ENCODE measurements at regions not wholly inside any gene's neighbourhood (a gene's known extent, or its start where the extent isn't known, plus 50 kb on each side); places are given as distances from the start of the nearest gene placed in this dataset.

DNA sequence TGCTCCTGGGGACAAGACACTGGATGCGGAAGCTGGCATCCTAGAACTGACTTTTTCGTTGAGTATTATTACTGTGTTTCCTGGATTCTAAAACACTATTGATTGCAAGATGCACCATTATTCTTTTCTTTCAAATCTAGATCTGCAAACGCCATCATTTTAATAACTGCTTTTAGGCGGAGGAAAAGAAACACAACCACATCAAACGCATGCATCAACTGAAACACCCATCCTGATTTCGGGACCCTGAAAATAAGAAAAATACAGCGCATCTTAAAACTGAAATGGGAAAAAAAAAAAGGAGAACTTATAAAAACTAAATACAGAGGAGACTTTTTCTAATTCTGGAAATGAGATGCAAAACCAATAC lies 103.7 kb upstream of the MAX start:
- TF ChIP-seq, protein P1, sequence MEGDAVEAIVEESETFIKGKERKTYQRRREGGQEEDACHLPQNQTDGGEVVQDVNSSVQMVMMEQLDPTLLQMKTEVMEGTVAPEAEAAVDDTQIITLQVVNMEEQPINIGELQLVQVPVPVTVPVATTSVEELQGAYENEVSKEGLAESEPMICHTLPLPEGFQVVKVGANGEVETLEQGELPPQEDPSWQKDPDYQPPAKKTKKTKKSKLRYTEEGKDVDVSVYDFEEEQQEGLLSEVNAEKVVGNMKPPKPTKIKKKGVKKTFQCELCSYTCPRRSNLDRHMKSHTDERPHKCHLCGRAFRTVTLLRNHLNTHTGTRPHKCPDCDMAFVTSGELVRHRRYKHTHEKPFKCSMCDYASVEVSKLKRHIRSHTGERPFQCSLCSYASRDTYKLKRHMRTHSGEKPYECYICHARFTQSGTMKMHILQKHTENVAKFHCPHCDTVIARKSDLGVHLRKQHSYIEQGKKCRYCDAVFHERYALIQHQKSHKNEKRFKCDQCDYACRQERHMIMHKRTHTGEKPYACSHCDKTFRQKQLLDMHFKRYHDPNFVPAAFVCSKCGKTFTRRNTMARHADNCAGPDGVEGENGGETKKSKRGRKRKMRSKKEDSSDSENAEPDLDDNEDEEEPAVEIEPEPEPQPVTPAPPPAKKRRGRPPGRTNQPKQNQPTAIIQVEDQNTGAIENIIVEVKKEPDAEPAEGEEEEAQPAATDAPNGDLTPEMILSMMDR (IDR thresholded peaks at IDR 0.05; ENCODE audit: low read depth, low read length) = no peak
- no peak overlapping the region for H3K4me3 ChIP-seq (replicated peaks in 1 of 2; ENCODE audit: low read depth in 2 of 2, low read length in 2 of 2)
- no peak for DNase-seq (ENCODE audit: low read depth in 2 of 2)

DNA sequence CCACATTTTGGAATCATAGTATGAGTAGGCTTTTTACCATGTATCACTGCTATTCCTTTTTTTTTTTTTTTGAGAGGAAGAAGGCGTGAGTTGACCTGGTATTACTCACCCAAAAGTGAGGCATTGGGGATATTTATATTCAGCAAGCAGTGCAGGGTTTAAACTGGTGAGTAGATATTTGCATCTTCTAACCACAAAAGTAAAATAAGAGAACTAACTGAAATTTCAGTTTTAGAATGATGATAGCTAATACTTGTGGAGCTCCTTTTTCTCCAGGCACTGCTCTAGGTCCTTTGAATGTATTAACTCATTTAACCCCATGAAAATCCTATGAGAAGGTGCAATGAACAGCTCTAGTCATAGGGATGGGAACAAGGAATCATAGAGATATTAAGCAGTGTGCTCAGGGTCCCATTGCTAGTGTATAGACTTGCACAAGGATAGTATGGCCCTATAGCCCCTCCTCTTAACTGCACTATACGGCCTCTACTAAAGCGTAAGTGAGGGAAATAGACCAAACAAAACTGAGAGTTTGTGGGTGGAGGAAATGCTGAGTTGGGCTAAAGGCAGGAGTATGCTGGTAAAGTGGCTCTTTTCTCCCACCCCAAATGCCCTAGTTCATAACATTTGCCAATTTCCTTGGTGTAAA lies 104.3 kb upstream of the MAX start:
- peak in 1 of 2 donors; percentile 80 for DNase-seq (ENCODE audit: low read depth in 2 of 2)
- TF ChIP-seq, protein P1 (IDR thresholded peaks at IDR 0.05; ENCODE audit: low read depth, low read length) = no peak
- H3K4me3 ChIP-seq (replicated peaks in 1 of 2; ENCODE audit: low read depth in 2 of 2, low read length in 2 of 2) = no peak overlapping the region

DNA sequence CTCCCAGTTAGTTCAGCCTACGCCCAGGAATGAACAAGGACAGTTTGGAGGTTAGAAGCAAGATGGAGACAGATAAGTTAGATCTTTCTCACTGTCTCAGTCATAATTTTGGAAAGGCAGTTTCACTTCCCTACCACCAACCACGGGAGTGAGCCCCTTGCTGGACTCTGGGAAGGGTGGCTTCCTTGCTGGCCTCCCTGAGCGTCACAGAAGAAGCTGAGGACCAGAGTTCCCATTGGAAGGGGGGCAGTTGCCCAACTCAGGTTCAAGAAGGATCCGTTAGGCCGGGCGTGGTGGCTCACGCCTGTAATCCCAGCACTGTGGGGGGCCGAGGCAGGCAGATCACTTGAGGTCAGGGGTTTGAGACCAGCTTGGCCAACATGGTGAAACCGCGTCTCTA lies 106.2 kb upstream of the MAX start:
- DNase-seq (ENCODE audit: low read depth in 2 of 2) = no peak
- H3K4me3 ChIP-seq (replicated peaks in 1 of 2; ENCODE audit: low read depth in 2 of 2, low read length in 2 of 2) = no peak overlapping the region
- TF ChIP-seq, protein P1 (IDR thresholded peaks at IDR 0.05; ENCODE audit: low read depth, low read length) = no peak

DNA sequence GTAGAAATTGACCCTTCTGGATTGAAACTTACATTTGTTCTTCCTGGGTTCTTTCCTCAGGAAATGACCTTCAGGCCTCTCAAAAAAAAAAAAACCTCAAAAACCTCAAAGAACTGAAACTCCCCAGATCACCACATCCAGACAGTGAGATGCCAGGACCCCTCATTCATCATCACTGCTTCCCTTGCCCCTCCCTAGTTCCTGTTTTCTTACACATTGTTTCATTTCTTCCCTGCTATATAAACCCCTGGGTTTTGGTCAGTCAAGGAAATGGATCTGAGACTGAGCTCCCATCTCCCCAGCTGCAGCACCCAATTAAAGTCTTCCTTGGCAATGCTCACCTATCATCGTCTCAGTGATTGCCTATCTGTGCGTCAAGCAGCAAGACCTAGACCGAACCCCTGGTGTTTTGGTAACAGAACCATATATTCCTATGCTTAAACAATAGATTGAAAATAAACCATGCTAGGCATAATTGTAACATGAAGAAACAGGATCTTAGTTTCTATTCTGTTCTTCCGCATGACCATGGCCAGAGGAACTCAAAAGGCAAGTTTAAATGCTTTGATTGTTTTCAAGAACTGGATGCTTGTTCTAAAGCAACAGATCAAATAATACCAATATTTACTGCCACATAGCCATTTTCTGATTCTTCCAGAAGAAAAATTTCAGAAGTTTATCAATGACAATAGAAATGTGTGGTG lies 108.0 kb upstream of the MAX start:
- DNase-seq (ENCODE audit: low read depth in 2 of 2) = peak; percentile 26 to 70
- TF ChIP-seq, protein P1 (IDR thresholded peaks at IDR 0.05; ENCODE audit: low read depth, low read length) = no peak
- no peak overlapping the region for H3K4me3 ChIP-seq (replicated peaks in 1 of 2; ENCODE audit: low read depth in 2 of 2, low read length in 2 of 2)

DNA sequence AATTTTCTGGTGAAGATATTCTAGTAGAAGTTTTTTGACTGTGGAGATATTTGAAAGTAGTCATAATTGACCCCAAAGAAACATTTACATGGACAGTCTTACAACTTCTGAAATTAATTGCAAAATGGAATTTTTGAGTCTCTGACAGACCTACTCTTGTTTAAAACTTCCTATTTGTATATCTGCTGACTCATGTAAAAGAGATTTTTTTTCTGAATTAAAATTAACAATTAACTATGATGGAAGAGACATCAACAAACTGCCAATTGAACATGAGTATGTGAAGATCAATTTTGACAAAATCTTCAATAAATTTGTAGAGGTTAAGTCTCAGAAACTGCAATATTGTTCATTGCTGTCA lies 108.5 kb upstream of the MAX start:
- no peak overlapping the region for H3K4me3 ChIP-seq (replicated peaks in 1 of 2; ENCODE audit: low read depth in 2 of 2, low read length in 2 of 2)
- TF ChIP-seq, protein P1 (IDR thresholded peaks at IDR 0.05; ENCODE audit: low read depth, low read length) = no peak
- peak in 1 of 2 donors; percentile 29 for DNase-seq (ENCODE audit: low read depth in 2 of 2)

DNA sequence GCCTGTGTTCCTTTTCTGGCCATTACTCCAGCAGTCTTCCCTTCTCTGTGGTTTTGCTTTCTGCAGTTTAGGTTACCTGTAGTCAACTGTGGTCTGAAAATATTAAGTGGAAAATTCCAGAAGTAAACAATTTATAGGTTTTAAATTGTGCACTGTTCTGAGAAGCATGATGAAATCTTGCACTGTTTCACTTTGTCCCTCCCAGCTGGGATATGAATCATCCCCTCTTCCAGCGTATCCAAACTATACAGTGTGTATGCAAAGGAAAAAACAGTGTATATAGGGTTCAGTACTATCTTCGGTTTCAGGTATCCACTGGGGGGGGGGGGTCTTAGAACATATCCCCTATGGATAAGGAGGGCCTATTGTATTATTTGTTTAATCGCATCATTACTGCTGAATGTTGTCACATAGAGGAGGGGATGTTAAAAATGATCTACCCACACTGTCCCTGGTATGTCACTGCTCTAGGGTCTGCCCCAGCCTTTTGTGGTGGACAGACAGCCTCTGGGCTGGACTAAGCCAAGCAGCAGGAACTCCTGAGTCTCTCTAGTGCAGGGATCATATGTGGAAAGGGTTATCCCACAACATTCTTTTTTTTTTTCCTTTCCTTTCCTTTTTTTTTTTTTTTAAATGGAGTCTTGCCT lies 109.1 kb upstream of the MAX start:
- DNase-seq (ENCODE audit: low read depth in 2 of 2) = peak; percentile 64 to 81
- H3K4me3 ChIP-seq (replicated peaks in 1 of 2; ENCODE audit: low read depth in 2 of 2, low read length in 2 of 2) = no peak overlapping the region
- TF ChIP-seq, protein P1 (IDR thresholded peaks at IDR 0.05; ENCODE audit: low read depth, low read length) = no peak

Measured in cardiac fibroblast (primary cell).